ENCODE measurements at regions not wholly inside any gene's neighbourhood (a gene's known extent, or its start where the extent isn't known, plus 50 kb on each side); places are given as distances from the start of the nearest gene placed in this dataset.

DNA sequence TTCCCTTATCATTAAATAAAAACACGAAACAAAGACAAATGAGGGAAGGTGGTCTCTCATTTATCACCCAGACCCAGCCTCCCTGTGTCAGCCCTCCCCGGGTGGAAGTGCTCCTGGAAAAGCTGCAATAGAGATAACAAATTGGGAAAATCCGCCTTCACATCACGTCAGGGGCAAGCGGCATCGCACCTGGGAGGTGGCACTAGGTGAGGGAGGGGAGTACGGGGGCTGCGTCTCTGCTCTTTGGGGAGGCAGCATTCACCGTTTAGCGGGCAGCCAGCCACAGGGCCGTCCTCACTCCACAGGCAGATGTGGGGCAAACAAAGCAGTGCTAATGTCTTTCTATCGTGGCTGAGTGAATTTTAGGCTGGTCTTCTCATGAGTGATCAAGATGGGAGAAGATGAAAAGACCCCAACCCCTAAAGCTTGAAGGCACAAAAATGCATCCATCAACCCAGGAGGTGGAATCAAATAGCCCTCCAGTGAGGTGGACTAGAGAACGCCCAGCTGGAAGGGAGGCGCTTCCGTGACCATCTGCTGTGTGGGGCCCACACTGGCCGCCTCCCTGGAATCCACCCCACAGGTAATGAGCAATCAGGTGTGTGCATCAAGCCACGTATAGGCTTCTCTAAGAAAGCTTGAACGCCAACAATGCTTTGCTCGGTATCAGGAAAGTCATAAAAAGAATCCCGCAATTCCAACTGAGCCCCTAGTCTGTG, 629.5 kb downstream of the BRD1 start:
- H3F3A ChIP-seq (ENCODE audit: low read depth), result no peaks in the 10 kb centered on the region
- H3K9ac ChIP-seq (ENCODE audit: low read depth, low read length, poor library complexity, severe bottlenecking), result no peak overlapping the region
- TF ChIP-seq, protein P1, sequence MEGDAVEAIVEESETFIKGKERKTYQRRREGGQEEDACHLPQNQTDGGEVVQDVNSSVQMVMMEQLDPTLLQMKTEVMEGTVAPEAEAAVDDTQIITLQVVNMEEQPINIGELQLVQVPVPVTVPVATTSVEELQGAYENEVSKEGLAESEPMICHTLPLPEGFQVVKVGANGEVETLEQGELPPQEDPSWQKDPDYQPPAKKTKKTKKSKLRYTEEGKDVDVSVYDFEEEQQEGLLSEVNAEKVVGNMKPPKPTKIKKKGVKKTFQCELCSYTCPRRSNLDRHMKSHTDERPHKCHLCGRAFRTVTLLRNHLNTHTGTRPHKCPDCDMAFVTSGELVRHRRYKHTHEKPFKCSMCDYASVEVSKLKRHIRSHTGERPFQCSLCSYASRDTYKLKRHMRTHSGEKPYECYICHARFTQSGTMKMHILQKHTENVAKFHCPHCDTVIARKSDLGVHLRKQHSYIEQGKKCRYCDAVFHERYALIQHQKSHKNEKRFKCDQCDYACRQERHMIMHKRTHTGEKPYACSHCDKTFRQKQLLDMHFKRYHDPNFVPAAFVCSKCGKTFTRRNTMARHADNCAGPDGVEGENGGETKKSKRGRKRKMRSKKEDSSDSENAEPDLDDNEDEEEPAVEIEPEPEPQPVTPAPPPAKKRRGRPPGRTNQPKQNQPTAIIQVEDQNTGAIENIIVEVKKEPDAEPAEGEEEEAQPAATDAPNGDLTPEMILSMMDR (conservative IDR thresholded peaks at IDR 0.05; ENCODE audit: low read length), result no peak
- TF ChIP-seq EZH2phosphoT487 (IDR thresholded peaks at IDR 0.05; ENCODE audit: borderline replicate concordance), result no peak
- H3K36me3 ChIP-seq (ENCODE audit: insufficient read depth, low read length), result no peaks in the 10 kb centered on the region
- H3K79me2 ChIP-seq (ENCODE audit: insufficient read depth, low read length), result no peaks in the 10 kb centered on the region
- H3K4me3 ChIP-seq (ENCODE audit: low read length, poor library complexity, severe bottlenecking), result no peak overlapping the region
- no peaks in the 10 kb centered on the region for H3K27me3 ChIP-seq (ENCODE audit: insufficient read depth, low read length, poor library complexity, severe bottlenecking)
- H3K9me2 ChIP-seq (replicated peaks; ENCODE audit: low read depth, low read length), result no peaks in the 10 kb centered on the region
- no peaks in the 10 kb centered on the region; the same call in 1 of the 2 replicates for H3K9me3 ChIP-seq (ENCODE audit: insufficient read depth, low read depth, low read length)
- H3K4me1 ChIP-seq (ENCODE audit: insufficient read depth, low read length, poor library complexity, severe bottlenecking), result no peaks in the 10 kb centered on the region
- no peak overlapping the region for H3K4me2 ChIP-seq (ENCODE audit: low read depth, low read length, poor library complexity, severe bottlenecking)
- H4K20me1 ChIP-seq (ENCODE audit: insufficient read depth, low read length, poor library complexity, severe bottlenecking), result no peaks in the 10 kb centered on the region
- no peak overlapping the region for H2AFZ ChIP-seq (ENCODE audit: low read length)

DNA sequence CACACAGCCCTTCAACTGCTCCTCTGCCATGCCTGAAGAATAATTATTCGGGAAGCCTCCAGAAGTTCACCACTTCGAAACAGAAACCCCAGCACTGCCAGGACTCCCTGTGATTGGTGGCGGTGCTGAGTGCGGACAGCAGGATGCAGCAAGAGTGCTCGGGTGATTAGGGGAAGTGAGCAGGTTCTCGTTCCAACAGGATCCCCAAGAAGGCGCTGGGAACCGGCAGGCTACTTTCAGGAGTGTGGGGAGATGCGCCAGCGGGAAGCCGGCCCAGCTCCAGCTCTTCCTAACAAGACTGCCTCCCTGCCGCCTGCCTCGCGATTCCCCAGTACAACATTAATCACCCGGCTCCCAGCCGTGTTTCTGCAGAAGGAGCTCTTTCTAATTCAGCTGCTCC, 630.2 kb downstream of the BRD1 start:
- no peak for TF ChIP-seq EZH2phosphoT487 (IDR thresholded peaks at IDR 0.05; ENCODE audit: borderline replicate concordance)
- TF ChIP-seq, protein P1 (conservative IDR thresholded peaks at IDR 0.05; ENCODE audit: low read length), result no peak
- H3K36me3 ChIP-seq (ENCODE audit: insufficient read depth, low read length), result no peaks in the 10 kb centered on the region
- no peaks in the 10 kb centered on the region for H3K9me2 ChIP-seq (replicated peaks; ENCODE audit: low read depth, low read length)
- no peak overlapping the region for H2AFZ ChIP-seq (ENCODE audit: low read length)
- H3K4me2 ChIP-seq (ENCODE audit: low read depth, low read length, poor library complexity, severe bottlenecking), result no peak overlapping the region
- no peak overlapping the region for H3K9ac ChIP-seq (ENCODE audit: low read depth, low read length, poor library complexity, severe bottlenecking)
- no peaks in the 10 kb centered on the region for H3K27me3 ChIP-seq (ENCODE audit: insufficient read depth, low read length, poor library complexity, severe bottlenecking)
- no peaks in the 10 kb centered on the region for H4K20me1 ChIP-seq (ENCODE audit: insufficient read depth, low read length, poor library complexity, severe bottlenecking)
- H3K4me1 ChIP-seq (ENCODE audit: insufficient read depth, low read length, poor library complexity, severe bottlenecking), result no peaks in the 10 kb centered on the region
- H3K9me3 ChIP-seq (ENCODE audit: insufficient read depth, low read depth, low read length), result peaks cover 3% of the 10 kb centered on the region; the same call in 1 of the 2 replicates
- no peak overlapping the region for H3K4me3 ChIP-seq (ENCODE audit: low read length, poor library complexity, severe bottlenecking)
- no peaks in the 10 kb centered on the region for H3F3A ChIP-seq (ENCODE audit: low read depth)
- H3K79me2 ChIP-seq (ENCODE audit: insufficient read depth, low read length), result no peaks in the 10 kb centered on the region

DNA sequence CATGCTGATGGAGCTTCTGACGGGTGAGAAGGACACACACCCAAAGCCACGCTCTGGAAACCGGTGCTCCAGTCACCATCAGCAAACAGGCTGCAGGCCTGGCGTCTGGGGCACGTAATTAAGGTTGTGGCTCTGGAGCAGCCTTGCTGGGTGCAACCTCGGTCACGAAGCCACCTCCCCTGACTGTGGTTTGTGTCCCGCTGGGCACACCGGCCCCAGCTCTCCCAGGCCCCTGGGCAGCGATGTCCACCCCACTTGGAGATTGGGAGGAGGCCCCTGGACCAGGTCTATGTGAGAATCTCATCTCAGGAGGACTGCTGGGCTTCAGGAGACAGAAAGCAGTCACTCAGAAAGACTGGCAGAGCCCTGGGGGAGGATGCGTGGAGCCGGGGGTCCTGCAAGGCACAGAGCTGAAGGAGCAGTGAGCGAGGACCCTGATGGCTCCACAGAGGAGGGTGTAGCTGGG, 631.6 kb downstream of the BRD1 start:
- no peak for TF ChIP-seq EZH2phosphoT487 (IDR thresholded peaks at IDR 0.05; ENCODE audit: borderline replicate concordance)
- TF ChIP-seq, protein P1 (conservative IDR thresholded peaks at IDR 0.05; ENCODE audit: low read length), result no peak

More for the DNA sequence above, 631.6 kb downstream of the BRD1 start:
- H3K79me2 ChIP-seq (ENCODE audit: insufficient read depth, low read length), result no peaks in the 10 kb centered on the region
- no peaks in the 10 kb centered on the region for H3K9me2 ChIP-seq (replicated peaks; ENCODE audit: low read depth, low read length)
- H4K20me1 ChIP-seq (ENCODE audit: insufficient read depth, low read length, poor library complexity, severe bottlenecking), result no peaks in the 10 kb centered on the region
- no peaks in the 10 kb centered on the region for H3F3A ChIP-seq (ENCODE audit: low read depth)
- no peaks in the 10 kb centered on the region for H3K36me3 ChIP-seq (ENCODE audit: insufficient read depth, low read length)
- H3K4me2 ChIP-seq (ENCODE audit: low read depth, low read length, poor library complexity, severe bottlenecking), result no peak overlapping the region
- no peak overlapping the region for H3K9ac ChIP-seq (ENCODE audit: low read depth, low read length, poor library complexity, severe bottlenecking)
- no peaks in the 10 kb centered on the region for H3K27me3 ChIP-seq (ENCODE audit: insufficient read depth, low read length, poor library complexity, severe bottlenecking)
- no peak overlapping the region for H2AFZ ChIP-seq (ENCODE audit: low read length)
- H3K4me1 ChIP-seq (ENCODE audit: insufficient read depth, low read length, poor library complexity, severe bottlenecking), result no peaks in the 10 kb centered on the region
- peaks cover 4% of the 10 kb centered on the region; the same call in 1 of the 2 replicates for H3K9me3 ChIP-seq (ENCODE audit: insufficient read depth, low read depth, low read length)
- no peak overlapping the region for H3K4me3 ChIP-seq (ENCODE audit: low read length, poor library complexity, severe bottlenecking)
